IMR-90 (cell line): ENCODE measurements at regions not wholly inside any gene's neighbourhood (a gene's known extent, or its start where the extent isn't known, plus 50 kb on each side); places are given as distances from the start of the nearest gene placed in this dataset.

Experiments used
- ATAC-seq: fragments of 200-7000 bp; cut with Tn5 transposase; 2 replicates; pipeline ENCODE4 v1.9.1; 2020; ENCODE audit warnings: low read depth, mild to moderate bottlenecking, moderate library complexity
- BruUV-seq: library from RNA; stranded (reverse); fragments of 400-500 nt; replicated peaks from 2 replicates; lab custom pipeline; 2021; lab: Mats Ljungman, UMichigan
- CTCF ChIA-PET: fragments of 300-600 bp; formaldehyde crosslinking; extraction: SDS; loops from one replicate; lab custom pipeline; 2021; ENCODE audit warnings: antibody characterized with exemption; lab: Yijun Ruan, JAX
- POLR2A ChIA-PET: fragments of 300-600 bp; sonication (Branson Sonifier 250); formaldehyde crosslinking; loops from one replicate; lab custom pipeline; 2022; ENCODE audit warnings: antibody characterized with exemption; ENCODE audit not compliant: unreplicated experiment; lab: Charles Lee
- DNase-seq: peaks from one replicate; pipeline ENCODE4 v3.0.0; 2013
- H2AFZ ChIP-seq: replicated peaks from 2 replicates; pipeline ENCODE3; 2013; ENCODE audit warnings: low read length, mild to moderate bottlenecking; ENCODE audit not compliant: poor library complexity
- H2AK5ac ChIP-seq: 2 replicates; pipeline ENCODE4 v1.6.1; 2013; ENCODE audit warnings: low read depth, low read length, inconsistent platforms
- H2AK9ac ChIP-seq: replicated peaks from 2 replicates; pipeline ENCODE3; 2013; ENCODE audit warnings: mild to moderate bottlenecking, low read depth, low read length, moderate library complexity; ENCODE audit not compliant: poor library complexity
- H2BK120ac ChIP-seq: 2 replicates; pipeline ENCODE4 v1.6.1; 2013; ENCODE audit warnings: low read depth, low read length, inconsistent platforms
- H2BK15ac ChIP-seq: 3 replicates; pipeline ENCODE4 v1.6.1; 2013; ENCODE audit warnings: low read depth, low read length, inconsistent platforms
- H2BK20ac ChIP-seq: 2 replicates; pipeline ENCODE4 v1.6.1; 2013; ENCODE audit warnings: low read depth, mild to moderate bottlenecking, inconsistent platforms, low read length, moderate library complexity
- H2BK5ac ChIP-seq: 2 replicates; pipeline ENCODE4 v1.6.1; 2013; ENCODE audit warnings: mild to moderate bottlenecking, low read depth, low read length, inconsistent platforms; ENCODE audit not compliant: poor library complexity, severe bottlenecking
- H3K14ac ChIP-seq: replicated peaks from 2 replicates; pipeline ENCODE4 v1.6.1; 2013; ENCODE audit warnings: low read depth, low read length, inconsistent platforms
- H3K18ac ChIP-seq: 2 replicates; pipeline ENCODE4 v1.6.1; 2013; ENCODE audit warnings: low read depth, low read length, control low read depth
- H3K23ac ChIP-seq: 2 replicates; pipeline ENCODE4 v1.6.1; 2013; ENCODE audit warnings: low read depth, low read length, inconsistent platforms
- H3K27ac ChIP-seq: 2 replicates; pipeline ENCODE4 v1.5.1; 2013; ENCODE audit warnings: mild to moderate bottlenecking, control low read depth, low read length; ENCODE audit not compliant: insufficient read depth
- H3K27me3 ChIP-seq: 2 replicates; pipeline ENCODE4 v1.6.1; 2013; ENCODE audit warnings: low read length; ENCODE audit not compliant: control insufficient read depth, insufficient read depth
- H3K36me3 ChIP-seq: 2 replicates; pipeline ENCODE4 v1.6.1; 2013; ENCODE audit warnings: low read length, mixed read lengths; ENCODE audit not compliant: control insufficient read depth, insufficient read depth
- H3K4ac ChIP-seq: 2 replicates; pipeline ENCODE4 v1.6.1; 2013; ENCODE audit warnings: low read depth, low read length, inconsistent platforms
- H3K4me1 ChIP-seq: 2 replicates; pipeline ENCODE4 v1.6.1; 2013; ENCODE audit warnings: low read length, mixed read lengths; ENCODE audit not compliant: control insufficient read depth, insufficient read depth
- H3K4me2 ChIP-seq: 2 replicates; pipeline ENCODE4 v1.6.1; 2013; ENCODE audit warnings: low read depth, mild to moderate bottlenecking, control low read depth, low read length, moderate library complexity
- H3K4me3 ChIP-seq: 2 replicates; pipeline ENCODE4 v1.5.1; 2013; ENCODE audit warnings: low read depth, mild to moderate bottlenecking, control low read depth, low read length, moderate library complexity; ENCODE audit not compliant: insufficient read depth
- H3K56ac ChIP-seq: 2 replicates; pipeline ENCODE4 v1.6.1; 2013; ENCODE audit warnings: low read length, inconsistent platforms; ENCODE audit not compliant: insufficient read depth; ENCODE audit errors: extremely low read depth
- H3K79me1 ChIP-seq, 2 experiments: 2 replicates each; pipeline ENCODE4 v1.6.1; 2013; ENCODE audit warnings: low read length in 2 of 2, inconsistent platforms in 1 of 2, low read depth in 1 of 2
- H3K9ac ChIP-seq: 2 replicates; pipeline ENCODE4 v1.6.1; 2013; ENCODE audit warnings: low read depth, low read length, control low read depth
- H3K9me1 ChIP-seq: 2 replicates; pipeline ENCODE4 v1.6.1; 2013; ENCODE audit warnings: low read length, inconsistent platforms; ENCODE audit not compliant: insufficient read depth
- H3K9me3 ChIP-seq: 2 replicates; pipeline ENCODE4 v1.6.1; 2013; ENCODE audit warnings: low read length; ENCODE audit not compliant: control insufficient read depth, insufficient read depth
- H4K20me1 ChIP-seq: 2 replicates; pipeline ENCODE4 v1.6.1; 2013; ENCODE audit warnings: low read length, inconsistent platforms; ENCODE audit not compliant: insufficient read depth
- H4K5ac ChIP-seq: 2 replicates; pipeline ENCODE4 v1.6.1; 2013; ENCODE audit warnings: mild to moderate bottlenecking, low read depth, low read length, control low read depth
- H4K8ac ChIP-seq, 2 experiments: 2 replicates each; pipeline ENCODE4 v1.6.1; 2013; ENCODE audit warnings: low read depth in 2 of 2, low read length in 2 of 2, control low read depth in 1 of 2, inconsistent platforms in 1 of 2
- H4K91ac ChIP-seq: 2 replicates; pipeline ENCODE4 v1.6.1; 2013; ENCODE audit warnings: low read depth, low read length, inconsistent platforms; ENCODE audit not compliant: insufficient read depth
- CEBPB ChIP-seq: IDR thresholded peaks from 2 replicates; pipeline ENCODE4 v1.6.1; 2012; ENCODE audit warnings: low read depth, low read length, improper control_type of control experiment
- CHD1 ChIP-seq: IDR thresholded peaks from 2 replicates; pipeline ENCODE4 v1.6.1; 2012; ENCODE audit warnings: low read depth, low read length, improper control_type of control experiment
- CTCF ChIP-seq: conservative IDR thresholded peaks from 2 replicates; pipeline ENCODE4 v1.5.1; 2012; ENCODE audit warnings: mild to moderate bottlenecking, low read depth, low read length, improper control_type of control experiment
- FOS ChIP-seq: fragments of 150-350 bp; IDR thresholded peaks from 2 replicates; pipeline ENCODE4 v1.6.1; 2016; ENCODE audit warnings: low read depth, low read length
- MXI1 ChIP-seq: IDR thresholded peaks from 2 replicates; pipeline ENCODE4 v1.6.1; 2012; ENCODE audit warnings: low read depth, mild to moderate bottlenecking, low read length, moderate library complexity, borderline replicate concordance
- NFE2L2 ChIP-seq: fragments of 150-350 bp; IDR thresholded peaks from 2 replicates; pipeline ENCODE4 v1.6.1; 2016; ENCODE audit warnings: low read depth, mild to moderate bottlenecking, low read length
- RAD21 ChIP-seq: IDR thresholded peaks from 2 replicates; pipeline ENCODE4 v1.6.1; 2012; ENCODE audit warnings: low read length, improper control_type of control experiment
- SMC3 ChIP-seq: fragments of 150-350 bp; IDR thresholded peaks from 2 replicates; pipeline ENCODE4 v1.6.1; 2016; ENCODE audit warnings: low read depth, mild to moderate bottlenecking, antibody characterized with exemption, low read length, moderate library complexity
- WGBS, 2 experiments: methylation state at CpG; one replicate each; pipeline versions ENCODE4 v1.1.5 to v1.1.7; 2013; ENCODE audit warnings: missing lambda C conversion rate in 2 of 2; ENCODE audit not compliant: insufficient read length in 1 of 2; ENCODE audit errors: extremely low coverage in 2 of 2; 5-methylcytosine and 5-hydroxymethylcytosine counted together
- dilution Hi-C: fragments of 300-500 bp; cut with HindIII; formaldehyde crosslinking; loops from one replicate; pipeline ENCODE4 v1.14.3; 2018; ENCODE audit warnings: low sequenced_read_pairs; ENCODE audit not compliant: unreplicated experiment
- in situ Hi-C: fragments of 300-500 bp; cut with MboI; formaldehyde crosslinking; loops from 3 replicates; pipeline ENCODE4 v1.14.3; 2019; ENCODE audit warnings: low sequenced_read_pairs, inconsistent platforms, mixed read lengths
- intact Hi-C: fragments of 100-400 bp; cut with micrococcal nuclease; formaldehyde crosslinking; loops from 2 replicates; pipeline ENCODE4 v1.10.0; 2022
- TF ChIP-seq, protein P1 (sequence below): fragments of 150-350 bp; IDR thresholded peaks from 2 replicates; pipeline ENCODE4 v1.6.1; 2017; ENCODE audit warnings: mild to moderate bottlenecking, antibody characterized with exemption, low read length, low read depth
- TF ChIP-seq, protein P2 (sequence below): fragments of 150-350 bp; IDR thresholded peaks from 2 replicates; pipeline ENCODE4 v1.6.1; 2016; ENCODE audit warnings: low read depth, mild to moderate bottlenecking, low read length, moderate library complexity, borderline replicate concordance

DNA sequence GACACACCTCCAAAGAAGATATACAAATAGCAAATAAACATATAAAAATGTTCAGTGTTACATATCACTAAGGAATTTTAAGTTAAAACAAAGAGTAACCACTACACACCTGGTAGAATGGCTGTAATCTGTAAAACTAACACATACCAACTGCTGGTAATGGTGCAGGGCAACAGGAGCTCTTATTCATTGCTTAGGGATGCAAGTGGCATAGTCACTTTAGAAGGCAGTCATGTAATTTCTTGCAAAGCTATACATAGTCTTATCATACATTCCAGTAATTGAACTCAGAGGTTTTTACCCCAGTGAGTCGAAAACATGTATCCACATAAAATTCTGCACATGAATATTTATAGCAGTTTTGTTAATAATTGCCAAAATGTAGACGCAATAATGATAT lies 906.8 kb upstream of the CITED2 start:
- H3K27me3 ChIP-seq: no peaks in the 10 kb centered on the region
- H3K23ac ChIP-seq: no peak overlapping the region
- H4K8ac ChIP-seq: no peak overlapping the region
- no peaks in the 10 kb centered on the region for H4K20me1 ChIP-seq
- H2BK120ac ChIP-seq: no peak overlapping the region
- H2AK5ac ChIP-seq: no peak overlapping the region
- no peak overlapping the region for H3K4ac ChIP-seq
- no peak; the same call in 1 of the 2 replicates for ATAC-seq
- H3K9me3 ChIP-seq: no peaks in the 10 kb centered on the region
- H3K36me3 ChIP-seq: no peaks in the 10 kb centered on the region
- no peak overlapping the region for H3K4me3 ChIP-seq
- no peak overlapping the region for H4K5ac ChIP-seq
- H2BK15ac ChIP-seq: no peak overlapping the region
- no peak overlapping the region for H3K9ac ChIP-seq
- H3K4me1 ChIP-seq: no peaks in the 10 kb centered on the region
- no peaks in the 10 kb centered on the region for H3K9me1 ChIP-seq
- BruUV-seq: no TSS peak
- POLR2A ChIA-PET: no interaction called here
- CTCF ChIA-PET: no interaction called here
- no peak overlapping the region for H3K56ac ChIP-seq
- no peak overlapping the region for H4K91ac ChIP-seq
- no peak overlapping the region for H2BK20ac ChIP-seq
- H2AFZ ChIP-seq: no peak overlapping the region
- no peak overlapping the region for H3K18ac ChIP-seq
- H3K27ac ChIP-seq: no peak overlapping the region
- in situ Hi-C loops: no loop called here
- TF ChIP-seq CTCF (no peak), CEBPB (no peak), FOS (no peak), NFE2L2 (no peak), MXI1 (no peak), SMC3 (no peak), CHD1 (no peak), RAD21 (no peak)
- TF ChIP-seq, protein P1, sequence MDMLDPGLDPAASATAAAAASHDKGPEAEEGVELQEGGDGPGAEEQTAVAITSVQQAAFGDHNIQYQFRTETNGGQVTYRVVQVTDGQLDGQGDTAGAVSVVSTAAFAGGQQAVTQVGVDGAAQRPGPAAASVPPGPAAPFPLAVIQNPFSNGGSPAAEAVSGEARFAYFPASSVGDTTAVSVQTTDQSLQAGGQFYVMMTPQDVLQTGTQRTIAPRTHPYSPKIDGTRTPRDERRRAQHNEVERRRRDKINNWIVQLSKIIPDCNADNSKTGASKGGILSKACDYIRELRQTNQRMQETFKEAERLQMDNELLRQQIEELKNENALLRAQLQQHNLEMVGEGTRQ: no peak
- TF ChIP-seq, protein P2, sequence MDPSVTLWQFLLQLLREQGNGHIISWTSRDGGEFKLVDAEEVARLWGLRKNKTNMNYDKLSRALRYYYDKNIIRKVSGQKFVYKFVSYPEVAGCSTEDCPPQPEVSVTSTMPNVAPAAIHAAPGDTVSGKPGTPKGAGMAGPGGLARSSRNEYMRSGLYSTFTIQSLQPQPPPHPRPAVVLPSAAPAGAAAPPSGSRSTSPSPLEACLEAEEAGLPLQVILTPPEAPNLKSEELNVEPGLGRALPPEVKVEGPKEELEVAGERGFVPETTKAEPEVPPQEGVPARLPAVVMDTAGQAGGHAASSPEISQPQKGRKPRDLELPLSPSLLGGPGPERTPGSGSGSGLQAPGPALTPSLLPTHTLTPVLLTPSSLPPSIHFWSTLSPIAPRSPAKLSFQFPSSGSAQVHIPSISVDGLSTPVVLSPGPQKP: no peak
- no peak overlapping the region for H2AK9ac ChIP-seq
- intact Hi-C loops: no loop called here
- WGBS, 2 experiments: no CpG with 5 or more reads among the region's 2 CpGs
- H3K4me2 ChIP-seq: no peak overlapping the region
- no peak overlapping the region for H3K14ac ChIP-seq
- peak; percentile 42 for DNase-seq
- H3K79me1 ChIP-seq: no peaks in the 10 kb centered on the region
- dilution Hi-C loops: no loop called here
- H2BK5ac ChIP-seq: no peak overlapping the region
